ENCODE measurements at regions not wholly inside any gene's neighbourhood (a gene's known extent, or its start where the extent isn't known, plus 50 kb on each side); places are given as distances from the start of the nearest gene placed in this dataset.

- no peak overlapping the region for H2AFZ ChIP-seq (ENCODE audit: low read depth, low read length)
- FAIRE-seq = no peak
- H4K20me1 ChIP-seq (replicated peaks; ENCODE audit: control insufficient read depth, extremely low read depth, insufficient read depth, low read length) = no peaks in the 10 kb centered on the region
- no TSS peak for BruUV-seq (replicated peaks)
- no peaks in the 10 kb centered on the region for H3K79me2 ChIP-seq (ENCODE audit: control insufficient read depth, insufficient read depth, low read length)
- H3K9me1 ChIP-seq (replicated peaks; ENCODE audit: control insufficient read depth, extremely low read depth, insufficient read depth, low read length) = no peaks in the 10 kb centered on the region
- H3K9me3 ChIP-seq (replicated peaks; ENCODE audit: control insufficient read depth, insufficient read depth, low read length) = no peaks in the 10 kb centered on the region
- no peak for DNase-seq (ENCODE audit: low read depth, low spot score)
- no peak overlapping the region for H3K4me2 ChIP-seq (ENCODE audit: insufficient read depth, low read length)
- TF ChIP-seq CTCF (IDR thresholded peaks at IDR 0.05; ENCODE audit: extremely low read depth in 1 of 2, insufficient read depth in 1 of 2, low read depth in 1 of 2, low read length in 2 of 2) (no peak), MAX (IDR thresholded peaks at IDR 0.05; ENCODE audit: insufficient read depth, insufficient read length) (no peak), EZH2 (IDR thresholded peaks at IDR 0.05; ENCODE audit: borderline replicate concordance, low read depth, low read length, severe bottlenecking) (no peak), POLR2A (IDR thresholded peaks at IDR 0.05; ENCODE audit: low read depth, low read length) (no peak), GATA2 (IDR thresholded peaks at IDR 0.05; ENCODE audit: insufficient read depth, insufficient read length, low read depth, low read length) (no peak), POLR2AphosphoS5 (IDR thresholded peaks at IDR 0.05; ENCODE audit: insufficient read depth, low read depth, low read length) (no peak), MYC (IDR thresholded peaks at IDR 0.05; ENCODE audit: low read depth, low read length) (no peak), JUN (IDR thresholded peaks at IDR 0.05; ENCODE audit: borderline replicate concordance, insufficient read depth, insufficient read length, low read depth) (no peak), FOS (IDR thresholded peaks at IDR 0.05; ENCODE audit: borderline replicate concordance, insufficient read depth, low read length) (no peak)
- no peaks in the 10 kb centered on the region for H3K4me1 ChIP-seq (ENCODE audit: control insufficient read depth, extremely low read depth, insufficient read depth, low read length)
- dilution Hi-C loops (cut with MboI; ENCODE audit: extremely low pct_ligation_motif_present, low sequenced_read_pairs) (no loop called here), intact Hi-C loops (cut with micrococcal nuclease) (no loop called here)
- no peaks in the 10 kb centered on the region for H3K36me3 ChIP-seq (ENCODE audit: control insufficient read depth in 2 of 2, extremely low read depth in 1 of 2, insufficient read depth in 2 of 2, low read length in 2 of 2)
- POLR2A ChIA-PET = no interaction called here
- H3K27me3 ChIP-seq (ENCODE audit: control insufficient read depth in 2 of 2, insufficient read depth in 2 of 2, low read length in 2 of 2) = no peaks in the 10 kb centered on the region
- H3K9ac ChIP-seq (replicated peaks; ENCODE audit: extremely low read depth, insufficient read depth, low read length) = no peak overlapping the region
- no peak overlapping the region for H3K4me3 ChIP-seq (replicated peaks in 1 of 3; ENCODE audit: insufficient read depth in 1 of 3, low read depth in 1 of 3, low read length in 3 of 3)
- H3K27ac ChIP-seq (ENCODE audit: insufficient read depth, low read depth, low read length) = no peak overlapping the region
- CTCF ChIA-PET = interaction anchor here (1.7 kb wide), 1 partner anchor 10 kb away, joined by 5 read pairs; no protein-coding TSS in a partner anchor
These were observed 270.5 kb upstream of the P2RY1 start for GRCh38 chr3:152564459-152564858.

All from endothelial cell of umbilical vein (primary cell).